ENCODE measurements at regions not wholly inside any gene's neighbourhood (a gene's known extent, or its start where the extent isn't known, plus 50 kb on each side); places are given as distances from the start of the nearest gene placed in this dataset.

DNA sequence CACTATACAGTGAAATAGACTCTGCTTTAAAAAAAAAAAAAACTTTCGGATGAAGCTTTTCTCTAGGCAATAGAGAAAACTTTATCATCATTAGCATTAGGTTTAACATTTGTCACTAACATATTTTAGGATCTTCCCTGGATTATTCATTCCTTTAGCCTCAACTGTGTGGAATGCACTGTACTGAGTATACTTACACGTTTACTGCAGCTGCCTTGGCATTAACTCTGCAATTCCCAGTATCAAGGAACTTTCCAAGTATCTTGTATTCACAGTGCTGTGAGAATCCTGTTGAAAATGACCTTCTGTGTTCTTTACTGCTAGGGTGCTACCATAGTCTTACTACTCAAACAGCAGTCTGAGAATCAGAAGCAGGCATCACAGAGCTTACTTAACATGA lies 328.2 kb upstream of the COL3A1 start:
- DNase-seq (ENCODE audit: low read depth) = no peak

DNA sequence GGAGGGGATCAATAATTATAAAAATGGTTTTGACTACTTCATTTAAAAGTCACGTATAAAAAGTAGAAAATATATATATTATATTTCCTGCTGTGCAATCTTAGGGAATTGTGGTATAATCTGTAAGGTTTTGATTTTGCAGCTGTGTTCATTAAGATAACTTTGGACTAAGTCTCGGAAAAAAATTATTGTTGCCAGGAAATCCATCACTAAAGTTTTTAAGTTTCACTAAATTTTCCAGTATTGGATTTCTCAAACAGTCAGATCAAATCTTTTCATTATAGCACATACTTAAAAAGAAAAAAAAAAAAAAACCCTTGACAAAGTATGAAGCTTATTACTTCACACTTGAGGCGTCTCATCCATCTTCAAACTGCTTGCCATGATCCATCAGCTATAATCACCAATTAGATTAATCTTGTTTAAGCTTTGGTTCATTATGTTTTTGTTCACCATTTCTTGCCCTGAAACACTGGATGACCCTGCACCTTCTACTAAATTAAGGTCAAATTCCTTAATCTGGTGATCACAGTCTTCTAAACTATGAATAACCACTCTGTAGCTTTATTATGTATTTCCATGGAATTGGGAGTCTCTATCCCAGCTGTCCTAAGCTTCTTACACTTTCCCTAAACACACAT lies 326.6 kb upstream of the COL3A1 start:
- no peak for DNase-seq (ENCODE audit: low read depth)

DNA sequence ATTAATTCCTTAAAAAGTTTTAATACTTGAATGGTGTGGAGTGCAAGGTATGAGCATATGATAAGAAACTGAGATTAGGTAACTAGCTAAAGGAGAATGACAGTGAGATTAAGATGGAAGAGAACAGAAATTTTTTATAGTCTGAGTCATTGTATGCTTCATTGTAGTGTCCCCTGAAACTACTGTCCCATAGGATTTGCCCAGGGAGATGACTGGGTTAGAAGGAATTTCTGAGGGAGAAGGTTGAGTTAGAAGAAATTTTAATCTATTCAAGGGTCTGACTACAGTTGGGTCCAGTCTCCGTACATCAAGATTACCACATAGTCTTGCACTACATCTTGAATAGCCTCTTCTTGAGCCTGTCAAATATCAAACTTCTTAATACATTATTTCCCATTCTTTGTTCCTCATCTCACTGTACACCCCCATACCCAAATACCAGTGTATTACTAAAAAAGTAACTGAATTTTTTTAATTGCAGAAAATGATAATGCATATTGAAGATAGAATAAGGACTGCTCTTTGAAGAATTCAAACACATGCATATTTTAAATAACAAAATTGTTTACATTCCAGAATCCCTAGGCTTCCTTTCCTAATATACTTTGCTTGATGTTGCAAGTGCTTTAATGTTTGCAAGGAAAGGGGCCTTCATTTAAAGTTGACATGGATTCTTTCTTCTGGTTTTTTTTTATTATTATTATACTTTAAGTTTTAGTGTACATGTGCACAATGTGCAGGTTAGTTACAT lies 314.3 kb upstream of the COL3A1 start:
- no peak for DNase-seq (ENCODE audit: low read depth)

DNA sequence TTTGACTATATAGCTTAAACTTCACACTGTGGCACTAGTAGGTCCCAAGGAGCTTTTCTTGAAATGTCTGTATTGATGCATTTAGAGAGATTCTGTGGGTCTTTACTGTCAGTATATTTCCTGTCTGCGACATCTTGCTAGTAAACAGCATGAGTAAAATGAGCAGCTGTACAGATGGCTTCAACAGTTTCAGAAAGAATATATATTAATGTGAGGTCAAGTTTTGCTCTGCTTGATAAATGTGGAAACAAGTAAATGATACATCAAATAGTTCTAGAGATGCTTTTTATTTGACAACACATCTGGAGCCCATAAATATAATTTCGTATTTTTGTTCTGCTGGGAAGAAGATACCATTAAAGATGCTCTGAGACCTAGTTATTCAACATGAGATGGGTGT lies 310.9 kb upstream of the COL3A1 start:
- no peak for DNase-seq (ENCODE audit: low read depth)

DNA sequence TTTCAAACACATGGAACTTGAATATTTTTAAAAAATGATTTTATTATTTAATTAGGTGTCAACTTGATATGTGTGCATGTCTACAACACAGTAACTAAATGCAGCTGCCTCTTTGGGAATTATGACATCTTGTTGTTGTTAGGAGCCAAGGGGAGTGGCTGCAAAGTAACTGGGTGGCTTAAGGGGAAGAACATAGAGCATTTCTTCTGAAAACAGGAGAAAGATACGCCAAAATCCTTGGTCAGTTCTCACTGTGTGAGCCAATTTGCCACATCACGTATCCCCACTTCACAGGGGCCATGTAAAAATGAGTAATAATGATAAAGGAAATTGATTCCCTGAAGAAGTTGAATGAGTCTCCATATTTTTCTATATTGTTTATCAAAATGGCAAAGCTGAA lies 309.8 kb upstream of the COL3A1 start:
- no peak for DNase-seq (ENCODE audit: low read depth)

DNA sequence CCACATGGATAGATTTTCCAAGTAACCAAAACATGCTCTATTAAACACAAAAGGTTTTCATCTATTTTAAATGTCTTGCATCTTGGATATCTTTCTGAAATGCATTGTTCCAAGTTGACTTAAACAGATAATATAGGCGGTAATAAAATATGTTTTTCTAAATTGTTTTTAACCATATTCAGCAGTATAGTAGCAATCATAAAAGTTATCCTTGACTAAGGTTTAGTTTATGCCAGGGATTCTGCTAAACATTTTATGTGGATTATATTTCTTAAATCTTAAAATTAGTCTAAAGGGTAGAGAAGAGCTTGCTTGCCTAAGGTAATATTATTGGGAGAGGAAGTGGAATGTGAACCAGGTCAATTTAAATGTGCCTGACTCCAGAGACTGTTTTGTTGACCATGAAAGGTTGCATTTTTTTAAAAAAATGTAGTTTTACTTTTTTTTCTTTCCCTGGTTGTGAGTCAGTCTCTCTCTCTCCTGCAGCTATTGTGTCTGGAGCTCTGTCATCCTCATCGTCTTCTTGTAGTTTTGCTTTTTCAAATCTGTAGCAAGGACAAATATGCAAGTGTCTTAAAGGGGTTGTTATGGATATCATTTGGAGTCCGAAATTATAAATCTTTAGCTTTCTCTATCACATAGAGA lies 309.1 kb upstream of the COL3A1 start:
- DNase-seq (ENCODE audit: low read depth) = no peak

DNA sequence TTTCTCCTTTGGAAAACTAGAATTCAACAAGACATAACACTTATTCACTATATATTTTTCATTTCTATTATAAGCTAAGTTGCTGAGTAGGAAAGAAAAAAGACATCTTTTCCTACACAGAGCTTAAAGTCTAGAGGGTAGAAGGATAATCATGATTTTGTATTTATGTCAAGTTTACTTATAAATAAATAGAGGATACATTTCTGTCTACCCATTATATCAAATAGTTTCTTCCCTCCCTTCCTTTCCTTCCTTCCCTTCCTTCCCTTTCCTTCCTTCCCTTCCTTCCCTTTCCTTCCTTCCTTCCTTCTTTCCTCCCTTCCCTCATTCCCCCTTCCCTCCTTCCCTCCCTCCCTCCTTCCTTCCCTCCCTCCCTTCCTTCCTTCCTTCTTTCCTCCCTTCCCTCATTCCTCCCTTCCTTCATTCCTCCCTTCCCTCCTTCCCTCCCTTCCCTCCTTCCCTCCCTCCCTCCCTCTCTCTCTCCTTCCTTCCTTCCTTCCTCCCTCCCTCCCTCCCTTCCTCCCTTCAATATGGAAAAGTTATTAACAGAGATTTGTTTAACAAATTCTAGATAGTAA lies 308.4 kb upstream of the COL3A1 start:
- no peak for DNase-seq (ENCODE audit: low read depth)

DNA sequence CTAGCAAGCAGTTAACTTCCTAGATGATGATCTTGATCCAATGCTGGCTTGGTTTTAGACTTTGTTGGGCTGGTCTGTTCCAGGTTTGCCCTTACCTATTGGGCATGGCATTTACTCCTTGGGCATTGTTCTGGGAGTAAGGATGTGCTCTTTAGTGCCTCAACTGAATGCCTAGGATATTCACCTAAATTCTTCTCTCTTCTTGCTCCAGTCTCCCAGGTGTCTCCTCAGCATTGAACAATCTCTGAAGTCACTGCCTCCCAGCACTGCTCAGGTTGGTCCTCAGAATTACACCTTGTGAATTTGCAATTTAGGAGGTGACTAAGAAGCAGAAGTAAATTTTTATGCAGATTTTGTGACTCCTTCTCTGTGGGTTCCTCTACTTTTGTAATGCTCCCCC lies 307.7 kb upstream of the COL3A1 start:
- no peak for DNase-seq (ENCODE audit: low read depth)

DNA sequence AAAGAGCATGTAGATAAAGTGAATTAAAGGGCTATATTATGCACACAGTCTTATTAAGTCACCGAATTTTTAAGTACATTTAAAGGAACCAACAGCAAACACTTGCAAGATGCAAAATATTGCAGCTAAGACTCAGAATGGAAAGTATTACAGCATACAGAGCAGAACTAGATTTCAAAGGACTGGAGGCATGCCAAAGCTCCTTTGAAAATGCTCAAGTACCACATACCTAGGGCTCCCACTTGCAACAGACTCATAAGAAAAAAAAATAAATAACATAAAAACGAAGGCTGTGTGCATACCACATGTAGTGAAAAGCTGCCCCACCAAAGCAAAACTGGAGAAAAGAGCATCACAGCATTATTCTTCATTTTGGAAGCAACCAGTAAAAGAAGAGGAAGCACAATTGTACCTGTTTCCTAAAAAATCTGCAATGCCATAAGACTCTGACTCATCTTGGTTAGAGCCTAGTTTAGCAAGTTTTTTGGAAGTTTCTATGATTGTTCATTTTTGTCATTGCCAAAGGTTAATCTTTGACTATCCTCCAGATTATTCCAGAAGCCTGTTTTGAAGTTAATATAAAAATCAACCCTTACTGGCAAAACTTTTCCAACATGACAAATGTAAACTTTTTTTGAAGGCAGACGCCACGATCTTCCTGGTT lies 306.0 kb upstream of the COL3A1 start:
- no peak for DNase-seq (ENCODE audit: low read depth)

DNA sequence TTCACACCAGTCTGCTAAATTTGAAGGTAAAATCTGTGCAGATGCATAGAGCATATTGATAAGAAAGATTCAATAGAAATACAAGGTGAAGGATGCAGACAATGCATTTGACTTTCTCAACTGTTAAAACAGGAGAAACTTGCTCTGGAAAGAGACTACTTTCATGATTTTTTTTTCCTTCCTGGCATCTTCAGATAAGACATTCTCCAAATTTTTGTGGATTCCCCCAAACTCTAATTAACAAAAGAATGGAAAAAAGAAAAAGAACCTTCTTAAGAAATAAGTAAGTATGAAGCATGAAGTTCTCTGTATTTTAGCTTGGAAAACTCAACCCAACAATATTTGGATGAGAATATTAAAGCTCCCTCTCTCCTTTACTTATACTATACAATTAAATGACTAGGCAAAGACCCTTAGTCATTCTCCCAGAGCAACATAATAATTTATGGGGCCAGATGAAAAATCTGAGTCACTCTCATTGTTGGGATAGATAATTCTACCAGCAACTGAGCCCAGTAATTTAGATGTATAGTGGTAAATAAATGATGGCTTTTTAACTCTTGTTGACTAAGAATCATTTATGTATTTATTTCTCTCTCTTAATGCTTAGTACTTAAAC lies 298.7 kb upstream of the COL3A1 start:
- peak; percentile 42 for DNase-seq (ENCODE audit: low read depth)

DNA sequence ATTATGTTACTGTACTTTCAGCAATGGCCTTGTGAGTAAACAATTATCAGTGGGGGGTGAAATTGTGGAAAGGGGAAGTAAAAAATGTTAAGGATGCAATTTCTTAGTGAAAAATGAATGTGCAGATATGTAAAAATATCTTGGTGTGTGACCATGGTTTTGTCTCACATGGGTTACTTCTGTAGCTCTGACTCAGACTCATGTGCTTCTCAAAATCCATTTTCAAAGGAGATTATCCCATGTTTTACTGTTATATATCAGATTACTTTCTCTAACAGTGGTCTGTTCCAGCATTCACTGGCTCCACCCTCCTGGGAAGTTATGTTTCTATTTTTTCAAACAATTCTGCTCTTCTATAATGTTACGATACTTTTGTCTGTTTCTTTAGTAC lies 298.2 kb upstream of the COL3A1 start:
- DNase-seq (ENCODE audit: low read depth) = no peak

DNA sequence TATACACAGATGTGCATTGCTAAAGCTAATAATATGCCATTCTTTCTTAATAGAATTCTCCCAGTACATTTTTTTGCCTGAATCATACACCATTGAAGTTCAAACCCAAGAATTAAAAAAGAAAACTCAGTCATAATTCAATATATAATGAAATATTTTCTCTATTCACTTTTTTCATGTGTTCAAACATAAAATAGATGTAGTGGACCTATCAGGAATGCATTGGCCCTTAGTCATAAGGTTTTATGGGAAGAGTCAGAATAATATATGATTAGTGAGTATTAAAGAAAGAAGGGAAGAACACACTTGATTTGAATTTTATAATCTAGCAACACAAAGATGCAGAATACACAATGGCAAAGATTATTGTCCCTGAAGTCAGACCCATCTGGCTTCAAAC lies 297.0 kb upstream of the COL3A1 start:
- no peak for DNase-seq (ENCODE audit: low read depth)

DNA sequence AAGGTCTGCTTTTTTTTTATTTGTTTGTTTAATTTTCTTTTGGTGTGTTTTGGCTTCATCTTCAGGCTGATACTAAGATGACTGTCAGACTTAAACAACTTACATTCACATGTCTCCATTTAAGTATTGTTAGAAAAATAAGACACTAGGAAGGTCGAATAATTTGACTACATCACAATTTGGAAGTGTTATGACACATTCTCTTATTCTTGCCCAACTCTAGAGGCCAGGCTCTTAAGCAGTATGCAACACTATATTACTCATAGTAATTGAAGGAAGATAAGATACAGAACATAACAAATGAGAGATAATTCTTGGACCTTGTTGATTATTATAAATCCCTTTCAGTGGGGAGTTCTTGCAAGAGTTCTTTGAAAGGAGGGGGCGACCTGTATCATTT lies 295.3 kb upstream of the COL3A1 start:
- DNase-seq (ENCODE audit: low read depth) = peak; percentile 34

DNA sequence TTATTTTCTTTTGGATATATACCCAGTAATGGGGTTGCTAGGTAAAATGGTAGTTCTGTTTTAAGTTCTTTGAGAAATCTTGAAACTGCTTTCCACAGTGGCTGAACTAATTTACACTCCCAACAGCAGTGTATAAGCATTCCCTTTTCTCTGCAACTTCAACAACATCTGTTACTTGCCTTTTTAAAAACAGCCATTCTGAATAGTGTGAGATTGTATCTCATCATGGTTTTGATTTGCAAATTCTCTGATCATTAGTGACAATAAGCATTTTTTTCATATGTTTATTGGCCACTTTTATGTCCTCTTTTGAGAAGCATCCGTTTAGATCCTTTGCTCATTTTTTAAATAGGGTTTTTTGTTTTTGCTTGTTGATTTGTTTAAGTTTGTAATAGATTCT lies 291.3 kb upstream of the COL3A1 start:
- no peak for DNase-seq (ENCODE audit: low read depth)

DNA sequence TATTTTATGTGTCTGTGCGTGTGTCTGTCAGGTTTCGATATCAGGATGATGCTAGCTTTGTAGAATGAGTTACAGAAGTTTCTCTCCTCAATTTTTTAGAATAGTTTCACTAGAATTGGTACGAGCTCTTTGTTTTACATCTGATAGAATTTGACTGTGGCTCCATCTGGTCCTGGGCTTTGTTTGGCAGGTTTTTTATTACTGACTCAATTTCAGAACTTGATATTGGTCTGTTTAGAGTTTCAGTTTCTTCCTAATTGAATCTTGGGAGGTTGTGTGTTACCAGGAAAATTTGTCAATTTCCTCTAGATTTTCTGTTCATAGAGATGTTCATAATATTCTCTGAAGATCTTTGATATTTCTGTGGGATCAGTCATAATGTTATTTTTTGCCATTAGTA lies 289.4 kb upstream of the COL3A1 start:
- no peak for DNase-seq (ENCODE audit: low read depth)

DNA sequence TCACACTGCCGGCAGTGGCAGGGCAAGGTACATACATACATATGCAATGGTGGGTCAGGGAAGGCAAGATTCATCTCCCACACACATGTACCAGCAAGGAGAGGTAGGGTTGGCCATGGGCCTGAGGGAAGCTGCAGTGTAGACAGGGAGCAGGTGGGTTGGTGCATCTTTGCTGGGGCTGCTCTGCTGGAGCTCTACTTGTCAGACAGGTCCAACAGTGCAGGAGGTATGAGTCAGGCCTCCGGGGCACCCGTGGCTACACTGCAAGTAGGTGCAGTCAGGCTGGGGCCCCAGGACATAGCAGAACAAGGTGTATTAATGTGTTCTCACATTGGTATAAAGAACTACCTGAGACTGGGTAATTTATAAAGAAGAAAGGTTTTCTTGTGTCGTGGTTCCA lies 281.1 kb upstream of the COL3A1 start:
- no peak for DNase-seq (ENCODE audit: low read depth)

DNA sequence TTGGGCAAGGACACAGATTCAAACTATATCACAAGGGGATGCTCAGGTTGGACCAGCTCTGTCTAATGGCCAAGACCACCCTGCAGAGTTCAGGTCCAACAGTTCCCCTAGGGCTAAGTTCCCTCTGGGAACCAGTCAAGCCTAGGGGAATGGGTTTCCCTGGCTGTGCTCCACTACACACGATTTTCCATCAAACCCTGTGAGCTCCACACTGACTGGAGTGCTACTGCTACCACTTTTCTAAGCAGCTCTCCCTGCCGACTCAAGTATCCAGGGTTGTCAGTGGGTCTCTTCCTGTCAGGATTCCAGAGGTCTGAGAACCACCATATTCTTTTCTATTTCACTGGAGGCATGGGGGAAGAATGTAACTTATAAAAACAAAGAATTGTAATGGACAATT lies 280.4 kb upstream of the COL3A1 start:
- DNase-seq (ENCODE audit: low read depth) = no peak

DNA sequence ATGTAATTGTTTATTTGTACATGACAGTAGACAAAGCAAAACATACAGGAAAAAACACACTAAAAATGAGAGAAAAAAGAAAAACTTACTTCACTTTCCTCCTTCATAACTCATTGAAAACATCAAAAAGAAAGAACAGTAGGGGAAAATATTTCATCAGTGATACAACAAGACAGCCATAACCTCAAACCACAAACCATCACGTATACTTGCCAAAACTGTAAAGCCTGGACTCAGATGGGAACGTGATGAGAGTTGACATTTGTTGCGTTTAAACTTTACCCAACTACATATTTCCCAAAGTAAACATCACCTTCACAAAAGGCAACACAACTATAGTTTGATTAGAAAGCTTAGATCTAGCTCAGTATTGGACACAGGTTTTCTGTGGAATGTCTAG lies 278.2 kb upstream of the COL3A1 start:
- DNase-seq (ENCODE audit: low read depth) = peak; percentile 56

DNA sequence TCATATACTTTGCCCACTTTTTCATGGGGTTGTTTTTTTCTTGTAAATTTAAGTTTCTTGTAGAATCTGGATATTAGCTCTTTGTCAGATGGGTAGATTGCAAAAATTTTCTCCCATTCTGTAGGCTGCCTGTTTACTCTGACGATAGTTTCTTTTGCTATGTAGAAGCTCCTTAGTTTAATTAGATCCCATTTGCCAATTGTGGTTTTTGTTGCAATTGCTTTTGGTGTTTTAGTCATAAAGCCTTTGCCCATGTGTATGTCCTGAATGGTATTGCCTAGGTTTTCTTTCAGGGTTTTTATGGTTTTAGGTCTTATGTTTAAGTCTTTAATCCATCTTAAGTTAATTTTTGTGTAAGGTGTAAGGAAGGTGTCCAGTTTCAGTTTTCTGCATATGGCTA lies 276.0 kb upstream of the COL3A1 start:
- peak; percentile 34 for DNase-seq (ENCODE audit: low read depth)

DNA sequence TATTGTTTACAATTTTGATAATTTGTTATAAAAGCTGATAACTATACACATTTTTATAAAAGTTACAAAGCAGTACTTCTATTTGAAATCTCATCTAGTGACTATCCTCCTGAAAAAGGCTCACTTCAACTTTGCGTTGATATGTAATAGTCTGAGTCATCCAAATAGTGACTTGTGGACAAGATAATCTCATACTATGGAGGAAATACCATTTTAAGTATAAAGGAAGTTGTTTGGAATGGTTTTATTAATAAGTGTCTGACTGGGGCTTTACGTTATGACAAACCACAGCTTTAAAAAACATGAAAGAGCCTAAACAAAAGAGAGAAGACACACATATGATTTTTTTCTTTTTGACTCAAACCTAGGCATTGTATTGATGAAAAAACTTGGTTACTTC lies 272.3 kb upstream of the COL3A1 start:
- DNase-seq (ENCODE audit: low read depth) = no peak

DNA sequence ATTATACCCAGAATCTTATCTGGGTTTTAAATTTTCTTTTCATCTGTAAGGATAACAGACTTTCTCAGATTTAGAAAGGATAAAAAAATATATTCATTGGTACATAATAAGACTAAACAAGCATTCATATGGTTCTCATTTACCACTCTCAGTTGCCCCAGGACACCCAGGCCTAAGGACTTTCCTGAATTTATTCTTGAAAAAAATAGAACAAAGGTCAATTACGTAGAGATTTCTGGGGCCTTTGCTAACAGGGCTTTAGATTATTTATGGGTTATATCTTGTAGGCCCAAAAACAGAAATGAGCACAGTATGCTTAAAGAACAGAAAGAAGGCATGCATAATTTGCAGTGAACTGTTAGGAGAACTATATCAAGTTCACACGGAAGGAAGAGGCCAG lies 269.0 kb upstream of the COL3A1 start:
- no peak for DNase-seq (ENCODE audit: low read depth)

DNA sequence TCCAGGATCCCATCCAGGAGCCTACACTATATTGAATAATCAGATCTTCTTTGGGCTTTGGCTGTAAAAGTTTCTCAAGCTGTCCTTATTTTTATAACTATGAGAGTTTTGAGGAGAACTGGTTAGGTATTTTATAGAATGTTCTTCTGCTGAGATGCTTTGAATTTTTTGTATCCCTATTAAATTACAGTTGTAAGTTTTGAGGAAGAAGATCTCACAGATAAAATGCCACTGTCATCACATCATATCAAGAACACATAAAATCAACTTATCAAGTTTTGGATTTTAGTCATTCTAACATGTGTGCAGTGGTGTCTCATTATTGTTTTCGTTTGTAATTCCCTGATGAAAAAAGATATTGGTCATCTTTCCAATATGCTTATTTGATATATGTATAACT lies 260.2 kb upstream of the COL3A1 start:
- no peak for DNase-seq (ENCODE audit: low read depth)
